ENCODE measurements at regions not wholly inside any gene's neighbourhood (a gene's known extent, or its start where the extent isn't known, plus 50 kb on each side); places are given as distances from the start of the nearest gene placed in this dataset.

DNA sequence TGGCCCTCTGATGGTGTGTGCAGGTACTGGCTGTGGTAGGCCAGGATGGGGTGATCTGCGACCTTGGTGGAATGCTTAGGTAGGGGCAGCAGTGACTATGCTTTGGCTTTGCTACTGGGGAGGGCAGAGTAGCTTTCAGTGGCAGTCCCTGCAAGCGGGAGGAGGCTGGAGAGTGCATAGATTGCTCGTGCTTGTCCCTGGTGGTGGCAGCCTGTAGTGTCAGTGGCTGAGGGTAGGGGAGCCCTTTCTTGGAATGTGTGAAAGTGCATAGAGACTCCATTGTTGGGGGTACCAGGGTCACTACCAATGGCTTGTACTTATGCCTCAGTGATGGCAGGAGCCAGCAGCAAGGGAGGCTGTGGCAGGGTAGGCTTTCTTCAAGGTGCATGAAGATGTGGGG lies 582.6 kb downstream of the MRPL39 start:
- Histone ChIP-seq H3K4me1 (ENCODE audit: control insufficient read depth, extremely low read depth, insufficient read depth, low read length) (no peaks in the 10 kb centered on the region), H3K9me1 (replicated peaks; ENCODE audit: control insufficient read depth, extremely low read depth, insufficient read depth, low read length) (no peaks in the 10 kb centered on the region), H3K27me3 (ENCODE audit: control insufficient read depth in 2 of 2, insufficient read depth in 2 of 2, low read length in 2 of 2) (no peaks in the 10 kb centered on the region), H3K79me2 (ENCODE audit: control insufficient read depth, insufficient read depth, low read length) (no peaks in the 10 kb centered on the region), H4K20me1 (replicated peaks; ENCODE audit: control insufficient read depth, extremely low read depth, insufficient read depth, low read length) (no peaks in the 10 kb centered on the region), H3K4me2 (ENCODE audit: insufficient read depth, low read length) (no peak overlapping the region), H3K27ac (ENCODE audit: insufficient read depth, low read depth, low read length) (no peak overlapping the region), H3K36me3 (ENCODE audit: control insufficient read depth in 2 of 2, extremely low read depth in 1 of 2, insufficient read depth in 2 of 2, low read length in 2 of 2) (no peaks in the 10 kb centered on the region), H3K4me3 (replicated peaks in 1 of 3; ENCODE audit: insufficient read depth in 1 of 3, low read depth in 1 of 3, low read length in 3 of 3) (no peak overlapping the region), H3K9me3 (replicated peaks; ENCODE audit: control insufficient read depth, insufficient read depth, low read length) (peaks cover 10% of the 10 kb centered on the region), H3K9ac (replicated peaks; ENCODE audit: extremely low read depth, insufficient read depth, low read length) (no peak overlapping the region), H2AFZ (ENCODE audit: low read depth, low read length) (no peak overlapping the region)
- BruUV-seq (replicated peaks): no TSS peak
- TF ChIP-seq MYC (IDR thresholded peaks at IDR 0.05; ENCODE audit: low read depth, low read length) (no peak), POLR2A (IDR thresholded peaks at IDR 0.05; ENCODE audit: low read depth, low read length) (no peak), POLR2AphosphoS5 (IDR thresholded peaks at IDR 0.05; ENCODE audit: insufficient read depth, low read depth, low read length) (no peak)
- TF ChIP-seq, protein P1, sequence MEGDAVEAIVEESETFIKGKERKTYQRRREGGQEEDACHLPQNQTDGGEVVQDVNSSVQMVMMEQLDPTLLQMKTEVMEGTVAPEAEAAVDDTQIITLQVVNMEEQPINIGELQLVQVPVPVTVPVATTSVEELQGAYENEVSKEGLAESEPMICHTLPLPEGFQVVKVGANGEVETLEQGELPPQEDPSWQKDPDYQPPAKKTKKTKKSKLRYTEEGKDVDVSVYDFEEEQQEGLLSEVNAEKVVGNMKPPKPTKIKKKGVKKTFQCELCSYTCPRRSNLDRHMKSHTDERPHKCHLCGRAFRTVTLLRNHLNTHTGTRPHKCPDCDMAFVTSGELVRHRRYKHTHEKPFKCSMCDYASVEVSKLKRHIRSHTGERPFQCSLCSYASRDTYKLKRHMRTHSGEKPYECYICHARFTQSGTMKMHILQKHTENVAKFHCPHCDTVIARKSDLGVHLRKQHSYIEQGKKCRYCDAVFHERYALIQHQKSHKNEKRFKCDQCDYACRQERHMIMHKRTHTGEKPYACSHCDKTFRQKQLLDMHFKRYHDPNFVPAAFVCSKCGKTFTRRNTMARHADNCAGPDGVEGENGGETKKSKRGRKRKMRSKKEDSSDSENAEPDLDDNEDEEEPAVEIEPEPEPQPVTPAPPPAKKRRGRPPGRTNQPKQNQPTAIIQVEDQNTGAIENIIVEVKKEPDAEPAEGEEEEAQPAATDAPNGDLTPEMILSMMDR (IDR thresholded peaks at IDR 0.05; ENCODE audit: extremely low read depth in 1 of 2, insufficient read depth in 1 of 2, low read depth in 1 of 2, low read length in 2 of 2): no peak
- ChIA-PET CTCF (no interaction called here), POLR2A (no interaction called here)
- DNase-seq (ENCODE audit: low read depth, low spot score): no peak
- no peak for FAIRE-seq
- intact Hi-C loops (cut with micrococcal nuclease) (no loop called here), dilution Hi-C loops (cut with MboI; ENCODE audit: extremely low pct_ligation_motif_present, low sequenced_read_pairs) (no loop called here)

DNA sequence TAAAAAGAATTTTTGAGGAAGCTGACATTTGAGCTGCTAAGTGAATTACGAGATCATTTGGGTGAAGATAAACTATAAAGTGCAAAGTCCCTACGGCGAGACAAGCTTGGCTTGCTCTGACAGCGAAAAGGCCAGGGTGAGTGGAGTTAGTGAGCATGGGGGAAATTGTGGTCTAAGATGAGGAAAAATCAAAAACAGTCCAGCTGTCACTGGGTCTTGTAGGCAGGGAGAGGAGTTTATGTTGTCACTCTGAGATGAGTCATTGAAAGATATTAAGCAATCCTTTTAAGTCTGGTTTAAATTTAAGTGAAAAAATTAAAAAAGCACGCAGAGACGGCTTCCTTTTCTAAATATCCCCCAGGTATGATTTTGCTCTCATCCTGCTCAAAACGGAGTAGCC lies 601.9 kb downstream of the MRPL39 start:
- Histone ChIP-seq H3K9me1 (replicated peaks; ENCODE audit: control insufficient read depth, extremely low read depth, insufficient read depth, low read length) (no peaks in the 10 kb centered on the region), H3K27ac (ENCODE audit: insufficient read depth, low read depth, low read length) (no peak overlapping the region), H3K9me3 (replicated peaks; ENCODE audit: control insufficient read depth, insufficient read depth, low read length) (no peaks in the 10 kb centered on the region), H3K79me2 (ENCODE audit: control insufficient read depth, insufficient read depth, low read length) (no peaks in the 10 kb centered on the region), H3K27me3 (ENCODE audit: control insufficient read depth in 2 of 2, insufficient read depth in 2 of 2, low read length in 2 of 2) (no peaks in the 10 kb centered on the region), H3K4me3 (replicated peaks in 1 of 3; ENCODE audit: insufficient read depth in 1 of 3, low read depth in 1 of 3, low read length in 3 of 3) (no peak overlapping the region), H2AFZ (ENCODE audit: low read depth, low read length) (no peak overlapping the region), H3K9ac (replicated peaks; ENCODE audit: extremely low read depth, insufficient read depth, low read length) (no peak overlapping the region), H3K4me1 (ENCODE audit: control insufficient read depth, extremely low read depth, insufficient read depth, low read length) (no peaks in the 10 kb centered on the region), H4K20me1 (replicated peaks; ENCODE audit: control insufficient read depth, extremely low read depth, insufficient read depth, low read length) (no peaks in the 10 kb centered on the region), H3K4me2 (ENCODE audit: insufficient read depth, low read length) (no peak overlapping the region), H3K36me3 (ENCODE audit: control insufficient read depth in 2 of 2, extremely low read depth in 1 of 2, insufficient read depth in 2 of 2, low read length in 2 of 2) (no peaks in the 10 kb centered on the region)
- TF ChIP-seq, protein P2, sequence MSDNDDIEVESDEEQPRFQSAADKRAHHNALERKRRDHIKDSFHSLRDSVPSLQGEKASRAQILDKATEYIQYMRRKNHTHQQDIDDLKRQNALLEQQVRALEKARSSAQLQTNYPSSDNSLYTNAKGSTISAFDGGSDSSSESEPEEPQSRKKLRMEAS (IDR thresholded peaks at IDR 0.05; ENCODE audit: insufficient read depth, insufficient read length): no peak
- dilution Hi-C loops (cut with MboI; ENCODE audit: extremely low pct_ligation_motif_present, low sequenced_read_pairs): no loop called here
- no peak for DNase-seq (ENCODE audit: low read depth, low spot score)
- no peak for FAIRE-seq
- BruUV-seq (replicated peaks): no TSS peak
- CTCF ChIA-PET: no interaction called here
- POLR2A ChIA-PET: no interaction called here
- intact Hi-C loops (cut with micrococcal nuclease): no loop called here

All from endothelial cell of umbilical vein (primary cell).